ENCODE measurements at regions not wholly inside any gene's neighbourhood (a gene's known extent, or its start where the extent isn't known, plus 50 kb on each side); places are given as distances from the start of the nearest gene placed in this dataset.
A peak's percentile ranks its signal among the peaks of the same experiment; 100 is the strongest.

- Histone ChIP-seq H3K27me3 (ENCODE audit: control insufficient read depth, insufficient read depth, low read length) (no peaks in the 10 kb centered on the region), H3K36me3 (ENCODE audit: control insufficient read depth, insufficient read depth, low read length) (no peaks in the 10 kb centered on the region), H3K4me1 (ENCODE audit: control insufficient read depth, insufficient read depth, low read length) (no peaks in the 10 kb centered on the region), H3K4me3 (ENCODE audit: low read length) (no peak overlapping the region), H3K9me3 (ENCODE audit: control insufficient read depth, insufficient read depth, low read length) (no peaks in the 10 kb centered on the region), H3K27ac (ENCODE audit: low read length) (no peak overlapping the region)
- 63% methylated on average over 3 of the region's 3 CpGs for WGBS (ENCODE audit: insufficient coverage)
- TF ChIP-seq CTCF (IDR thresholded peaks at IDR 0.05): no peak
- no peak overlapping the region for H3K27ac Mint-ChIP-seq
- DNase-seq: no peak
- H3K27me3 Mint-ChIP-seq (ENCODE audit: low read depth in 2 of 2): peaks cover 0 to 10% of the 10 kb centered on the region in 2 donors
- no peaks in the 10 kb centered on the region for H3K9me3 Mint-ChIP-seq
- no peaks in the 10 kb centered on the region for H3K36me3 Mint-ChIP-seq
- H3K4me3 Mint-ChIP-seq: no peak overlapping the region
- ATAC-seq: peak in 1 of 3 donors; percentile 53
- intact Hi-C loops (cut with micrococcal nuclease): no loop called here
- no peaks in the 10 kb centered on the region for H3K4me1 Mint-ChIP-seq
Measured at GRCh38 chr1:223033658-223034057, 109.4 kb downstream of the TLR5 start.

- DNase-seq: no peak
- Histone ChIP-seq H3K4me3 (ENCODE audit: low read length) (no peak overlapping the region), H3K27me3 (ENCODE audit: control insufficient read depth, insufficient read depth, low read length) (no peaks in the 10 kb centered on the region), H3K36me3 (ENCODE audit: control insufficient read depth, insufficient read depth, low read length) (no peaks in the 10 kb centered on the region), H3K27ac (ENCODE audit: low read length) (no peak overlapping the region), H3K4me1 (ENCODE audit: control insufficient read depth, insufficient read depth, low read length) (no peaks in the 10 kb centered on the region), H3K9me3 (ENCODE audit: control insufficient read depth, insufficient read depth, low read length) (no peaks in the 10 kb centered on the region)
- 89% methylated on average over 5 of the region's 5 CpGs for WGBS (ENCODE audit: insufficient coverage)
- intact Hi-C loops (cut with micrococcal nuclease): no loop called here
- no peak for ATAC-seq
- Mint-ChIP-seq H3K27ac (no peak overlapping the region), H3K4me3 (no peak overlapping the region), H3K36me3 (no peaks in the 10 kb centered on the region), H3K4me1 (no peaks in the 10 kb centered on the region), H3K9me3 (no peaks in the 10 kb centered on the region), H3K27me3 (ENCODE audit: low read depth in 2 of 2) (peaks cover 1 to 7% of the 10 kb centered on the region in 2 donors)
- no peak for TF ChIP-seq CTCF (IDR thresholded peaks at IDR 0.05)
Measured at GRCh38 chr1:223034270-223034798, 108.7 kb downstream of the TLR5 start.

- Histone ChIP-seq H3K36me3 (ENCODE audit: control insufficient read depth, insufficient read depth, low read length) (no peaks in the 10 kb centered on the region), H3K4me3 (ENCODE audit: low read length) (no peak overlapping the region), H3K27ac (ENCODE audit: low read length) (no peak overlapping the region), H3K9me3 (ENCODE audit: control insufficient read depth, insufficient read depth, low read length) (no peaks in the 10 kb centered on the region), H3K4me1 (ENCODE audit: control insufficient read depth, insufficient read depth, low read length) (no peaks in the 10 kb centered on the region), H3K27me3 (ENCODE audit: control insufficient read depth, insufficient read depth, low read length) (no peaks in the 10 kb centered on the region)
- no peaks in the 10 kb centered on the region for H3K4me1 Mint-ChIP-seq
- no peak for TF ChIP-seq CTCF (IDR thresholded peaks at IDR 0.05)
- DNase-seq (no peak), ATAC-seq (no peak)
- H3K9me3 Mint-ChIP-seq: no peaks in the 10 kb centered on the region
- no peak overlapping the region for H3K4me3 Mint-ChIP-seq
- 63% methylated on average over 10 of the region's 11 CpGs for WGBS (ENCODE audit: insufficient coverage)
- intact Hi-C loops (cut with micrococcal nuclease): no loop called here
- no peaks in the 10 kb centered on the region for H3K36me3 Mint-ChIP-seq
- peaks cover 9 to 12% of the 10 kb centered on the region in 2 donors for H3K27me3 Mint-ChIP-seq (ENCODE audit: low read depth in 2 of 2)
- no peak overlapping the region for H3K27ac Mint-ChIP-seq
Measured at GRCh38 chr1:223035724-223036478, 107.1 kb downstream of the TLR5 start.

GRCh38 chr1:223036479-223036845 is 106.6 kb downstream of the TLR5 start:
- Histone ChIP-seq H3K4me3 (ENCODE audit: low read length) (no peak overlapping the region), H3K27ac (ENCODE audit: low read length) (no peak overlapping the region), H3K36me3 (ENCODE audit: control insufficient read depth, insufficient read depth, low read length) (no peaks in the 10 kb centered on the region), H3K4me1 (ENCODE audit: control insufficient read depth, insufficient read depth, low read length) (no peaks in the 10 kb centered on the region), H3K9me3 (ENCODE audit: control insufficient read depth, insufficient read depth, low read length) (no peaks in the 10 kb centered on the region), H3K27me3 (ENCODE audit: control insufficient read depth, insufficient read depth, low read length) (no peaks in the 10 kb centered on the region)
- intact Hi-C loops (cut with micrococcal nuclease): no loop called here
- H3K4me3 Mint-ChIP-seq: no peak overlapping the region
- DNase-seq (no peak), ATAC-seq (no peak)
- H3K27me3 Mint-ChIP-seq (ENCODE audit: low read depth in 2 of 2): peaks cover 9 to 12% of the 10 kb centered on the region in 2 donors
- TF ChIP-seq CTCF (IDR thresholded peaks at IDR 0.05): no peak
- no peaks in the 10 kb centered on the region for H3K4me1 Mint-ChIP-seq
- 94% methylated on average over 6 of the region's 6 CpGs for WGBS (ENCODE audit: insufficient coverage)
- H3K27ac Mint-ChIP-seq: no peak overlapping the region
- no peaks in the 10 kb centered on the region for H3K9me3 Mint-ChIP-seq
- no peaks in the 10 kb centered on the region for H3K36me3 Mint-ChIP-seq

Measured in natural killer cell (primary cell).